ENCODE measurements at regions not wholly inside any gene's neighbourhood (a gene's known extent, or its start where the extent isn't known, plus 50 kb on each side); places are given as distances from the start of the nearest gene placed in this dataset.

GRCh38 chrX:39665830-39666518, 431.8 kb downstream of the BCOR start:
- DNase-seq: no peak

- DNase-seq: no peak
These were observed 430.6 kb downstream of the BCOR start for GRCh38 chrX:39667191-39667590.

- DNase-seq: no peak
These were observed 429.8 kb downstream of the BCOR start for GRCh38 chrX:39667736-39668482.

- no peak for DNase-seq
These were observed 428.1 kb downstream of the BCOR start for GRCh38 chrX:39669668-39670067.

GRCh38 chrX:39670281-39670680, 427.5 kb downstream of the BCOR start:
- no peak for DNase-seq

GRCh38 chrX:39672405-39672804, 425.4 kb downstream of the BCOR start:
- DNase-seq: no peak

- DNase-seq: no peak
These were observed 423.1 kb downstream of the BCOR start for GRCh38 chrX:39674490-39675161.

GRCh38 chrX:39675162-39675553, 422.6 kb downstream of the BCOR start:
- no peak for DNase-seq

- DNase-seq: no peak
These were observed 422.1 kb downstream of the BCOR start for GRCh38 chrX:39675619-39676018.

GRCh38 chrX:39676434-39676833, 421.3 kb downstream of the BCOR start:
- DNase-seq: no peak

GRCh38 chrX:39677585-39677977, 420.2 kb downstream of the BCOR start:
- DNase-seq: no peak

GRCh38 chrX:39677978-39678791, 419.6 kb downstream of the BCOR start:
- DNase-seq: no peak

GRCh38 chrX:39678914-39679313, 418.8 kb downstream of the BCOR start:
- DNase-seq: no peak

GRCh38 chrX:39679497-39680157, 418.1 kb downstream of the BCOR start:
- no peak for DNase-seq

- no peak for DNase-seq
These were observed 415.9 kb downstream of the BCOR start for GRCh38 chrX:39681885-39682284.

- DNase-seq: no peak
These were observed 415.0 kb downstream of the BCOR start for GRCh38 chrX:39682778-39683177.

- no peak for DNase-seq
These were observed 409.6 kb downstream of the BCOR start for GRCh38 chrX:39688219-39688575.

GRCh38 chrX:39688576-39689375, 409.0 kb downstream of the BCOR start:
- no peak for DNase-seq

GRCh38 chrX:39689376-39690104, 408.2 kb downstream of the BCOR start:
- DNase-seq: no peak

- no peak for DNase-seq
These were observed 407.0 kb downstream of the BCOR start for GRCh38 chrX:39690541-39691415.
